ENCODE measurements at regions not wholly inside any gene's neighbourhood (a gene's known extent, or its start where the extent isn't known, plus 50 kb on each side); places are given as distances from the start of the nearest gene placed in this dataset.
"Not testable (repeated sequence)": the region's sequence is repeated elsewhere in the genome, so short reads cannot be mapped to it uniquely, and the experiment has no call there.

DNA sequence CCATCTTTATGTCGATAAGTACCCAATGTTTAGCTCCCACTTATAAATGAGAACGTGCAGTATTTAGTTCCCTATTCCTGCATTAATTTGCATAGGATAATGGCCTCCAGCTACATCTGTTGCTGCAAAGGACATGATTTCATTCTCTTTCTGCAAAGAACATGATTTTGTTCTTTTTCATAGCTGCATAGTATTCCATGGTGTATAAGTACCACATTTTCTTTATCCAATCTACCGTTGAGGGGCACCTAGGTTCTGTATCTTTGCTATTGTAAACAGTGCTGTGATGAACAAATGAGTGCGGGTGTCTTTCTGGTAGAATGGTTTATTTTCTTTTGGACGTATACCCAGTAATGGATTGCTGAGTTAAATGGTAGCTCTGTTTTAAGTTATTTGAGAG lies 63.0 kb downstream of the HLX start:
- no peaks in the 10 kb centered on the region for H3K36me3 ChIP-seq (ENCODE audit: control insufficient read depth in 2 of 2, extremely low read depth in 1 of 2, insufficient read depth in 2 of 2, low read length in 2 of 2)
- H3K9me1 ChIP-seq (replicated peaks; ENCODE audit: control insufficient read depth, extremely low read depth, insufficient read depth, low read length) = no peaks in the 10 kb centered on the region
- FAIRE-seq (no peak), DNase-seq (ENCODE audit: low read depth, low spot score) (no peak)
- no peaks in the 10 kb centered on the region for H3K79me2 ChIP-seq (ENCODE audit: control insufficient read depth, insufficient read depth, low read length)
- peaks cover 0 to 2% of the 10 kb centered on the region in 2 experiments for H3K27me3 ChIP-seq (ENCODE audit: control insufficient read depth in 2 of 2, insufficient read depth in 2 of 2, low read length in 2 of 2)
- POLR2A ChIA-PET = no interaction called here
- intact Hi-C loops (cut with micrococcal nuclease) = no loop called here
- no peak overlapping the region for H3K9ac ChIP-seq (replicated peaks; ENCODE audit: extremely low read depth, insufficient read depth, low read length)
- H3K4me2 ChIP-seq (ENCODE audit: insufficient read depth, low read length) = no peak overlapping the region
- no peak overlapping the region for H2AFZ ChIP-seq (ENCODE audit: low read depth, low read length)
- dilution Hi-C loops (cut with MboI; ENCODE audit: extremely low pct_ligation_motif_present, low sequenced_read_pairs) = no loop called here
- no TSS peak for BruUV-seq (replicated peaks)
- H3K27ac ChIP-seq (ENCODE audit: insufficient read depth, low read depth, low read length) = no peak overlapping the region
- no peaks in the 10 kb centered on the region for H3K4me1 ChIP-seq (ENCODE audit: control insufficient read depth, extremely low read depth, insufficient read depth, low read length)
- no peak for TF ChIP-seq POLR2AphosphoS5 (IDR thresholded peaks at IDR 0.05; ENCODE audit: insufficient read depth, low read depth, low read length)
- no peak for TF ChIP-seq GATA2 (IDR thresholded peaks at IDR 0.05; ENCODE audit: insufficient read depth, insufficient read length, low read depth, low read length)
- TF ChIP-seq POLR2A (IDR thresholded peaks at IDR 0.05; ENCODE audit: low read depth, low read length) = no peak
- no peak for TF ChIP-seq EZH2 (IDR thresholded peaks at IDR 0.05; ENCODE audit: borderline replicate concordance, low read depth, low read length, severe bottlenecking)
- TF ChIP-seq FOS (IDR thresholded peaks at IDR 0.05; ENCODE audit: borderline replicate concordance, insufficient read depth, low read length) = no peak
- TF ChIP-seq JUN (IDR thresholded peaks at IDR 0.05; ENCODE audit: borderline replicate concordance, insufficient read depth, insufficient read length, low read depth) = no peak
- TF ChIP-seq, protein P1, sequence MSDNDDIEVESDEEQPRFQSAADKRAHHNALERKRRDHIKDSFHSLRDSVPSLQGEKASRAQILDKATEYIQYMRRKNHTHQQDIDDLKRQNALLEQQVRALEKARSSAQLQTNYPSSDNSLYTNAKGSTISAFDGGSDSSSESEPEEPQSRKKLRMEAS (IDR thresholded peaks at IDR 0.05; ENCODE audit: insufficient read depth, insufficient read length) = no peak
- TF ChIP-seq, protein P2, sequence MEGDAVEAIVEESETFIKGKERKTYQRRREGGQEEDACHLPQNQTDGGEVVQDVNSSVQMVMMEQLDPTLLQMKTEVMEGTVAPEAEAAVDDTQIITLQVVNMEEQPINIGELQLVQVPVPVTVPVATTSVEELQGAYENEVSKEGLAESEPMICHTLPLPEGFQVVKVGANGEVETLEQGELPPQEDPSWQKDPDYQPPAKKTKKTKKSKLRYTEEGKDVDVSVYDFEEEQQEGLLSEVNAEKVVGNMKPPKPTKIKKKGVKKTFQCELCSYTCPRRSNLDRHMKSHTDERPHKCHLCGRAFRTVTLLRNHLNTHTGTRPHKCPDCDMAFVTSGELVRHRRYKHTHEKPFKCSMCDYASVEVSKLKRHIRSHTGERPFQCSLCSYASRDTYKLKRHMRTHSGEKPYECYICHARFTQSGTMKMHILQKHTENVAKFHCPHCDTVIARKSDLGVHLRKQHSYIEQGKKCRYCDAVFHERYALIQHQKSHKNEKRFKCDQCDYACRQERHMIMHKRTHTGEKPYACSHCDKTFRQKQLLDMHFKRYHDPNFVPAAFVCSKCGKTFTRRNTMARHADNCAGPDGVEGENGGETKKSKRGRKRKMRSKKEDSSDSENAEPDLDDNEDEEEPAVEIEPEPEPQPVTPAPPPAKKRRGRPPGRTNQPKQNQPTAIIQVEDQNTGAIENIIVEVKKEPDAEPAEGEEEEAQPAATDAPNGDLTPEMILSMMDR (IDR thresholded peaks at IDR 0.05; ENCODE audit: extremely low read depth in 1 of 2, insufficient read depth in 1 of 2, low read depth in 1 of 2, low read length in 2 of 2) = no peak
- no peak for TF ChIP-seq MYC (IDR thresholded peaks at IDR 0.05; ENCODE audit: low read depth, low read length)
- H3K9me3 ChIP-seq (replicated peaks; ENCODE audit: control insufficient read depth, insufficient read depth, low read length) = no peaks in the 10 kb centered on the region
- CTCF ChIA-PET = interaction anchor here (1.1 to 2.1 kb wide), 2 partner anchors 11 to 262 kb away, joined by 4 read pairs; no protein-coding TSS in a partner anchor
- H3K4me3 ChIP-seq (replicated peaks in 1 of 3; ENCODE audit: insufficient read depth in 1 of 3, low read depth in 1 of 3, low read length in 3 of 3) = no peak overlapping the region
- no peaks in the 10 kb centered on the region for H4K20me1 ChIP-seq (replicated peaks; ENCODE audit: control insufficient read depth, extremely low read depth, insufficient read depth, low read length)

DNA sequence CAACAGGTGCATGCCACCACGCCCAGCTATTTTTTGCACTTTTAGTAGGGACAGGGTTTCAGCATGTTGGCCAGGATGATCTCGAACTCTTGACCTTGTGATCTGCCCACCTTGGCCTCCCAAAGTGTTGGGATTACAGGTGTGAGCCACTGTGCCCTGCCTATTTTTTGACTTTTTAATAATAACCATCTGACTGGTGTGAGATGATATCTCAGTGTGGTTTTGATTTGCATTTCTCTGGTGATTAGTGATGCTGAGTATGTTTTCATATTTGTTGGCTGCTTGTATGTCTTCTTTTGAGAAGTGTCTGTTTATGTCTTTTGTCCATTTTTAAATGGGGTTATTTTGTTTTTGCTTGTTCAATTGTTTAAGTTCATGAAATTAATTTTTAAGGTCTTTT lies 63.7 kb downstream of the HLX start:
- DNase-seq (ENCODE audit: low read depth, low spot score); H2AFZ ChIP-seq (ENCODE audit: low read depth, low read length); H3K4me1 ChIP-seq (ENCODE audit: control insufficient read depth, extremely low read depth, insufficient read depth, low read length); BruUV-seq (replicated peaks); H3K9me3 ChIP-seq (replicated peaks; ENCODE audit: control insufficient read depth, insufficient read depth, low read length); H3K9me1 ChIP-seq (replicated peaks; ENCODE audit: control insufficient read depth, extremely low read depth, insufficient read depth, low read length); H4K20me1 ChIP-seq (replicated peaks; ENCODE audit: control insufficient read depth, extremely low read depth, insufficient read depth, low read length); CTCF ChIA-PET; POLR2A ChIA-PET; dilution Hi-C loops (cut with MboI; ENCODE audit: extremely low pct_ligation_motif_present, low sequenced_read_pairs); H3K4me3 ChIP-seq (replicated peaks in 1 of 3; ENCODE audit: insufficient read depth in 1 of 3, low read depth in 1 of 3, low read length in 3 of 3); H3K27me3 ChIP-seq (ENCODE audit: control insufficient read depth in 2 of 2, insufficient read depth in 2 of 2, low read length in 2 of 2); H3K79me2 ChIP-seq (ENCODE audit: control insufficient read depth, insufficient read depth, low read length); H3K36me3 ChIP-seq (ENCODE audit: control insufficient read depth in 2 of 2, extremely low read depth in 1 of 2, insufficient read depth in 2 of 2, low read length in 2 of 2); H3K4me2 ChIP-seq (ENCODE audit: insufficient read depth, low read length); H3K27ac ChIP-seq (ENCODE audit: insufficient read depth, low read depth, low read length); intact Hi-C loops (cut with micrococcal nuclease); H3K9ac ChIP-seq (replicated peaks; ENCODE audit: extremely low read depth, insufficient read depth, low read length): not testable (repeated sequence)
- FAIRE-seq = peak; percentile 26
